ENCODE measurements at regions not wholly inside any gene's neighbourhood (a gene's known extent, or its start where the extent isn't known, plus 50 kb on each side); places are given as distances from the start of the nearest gene placed in this dataset.

DNA sequence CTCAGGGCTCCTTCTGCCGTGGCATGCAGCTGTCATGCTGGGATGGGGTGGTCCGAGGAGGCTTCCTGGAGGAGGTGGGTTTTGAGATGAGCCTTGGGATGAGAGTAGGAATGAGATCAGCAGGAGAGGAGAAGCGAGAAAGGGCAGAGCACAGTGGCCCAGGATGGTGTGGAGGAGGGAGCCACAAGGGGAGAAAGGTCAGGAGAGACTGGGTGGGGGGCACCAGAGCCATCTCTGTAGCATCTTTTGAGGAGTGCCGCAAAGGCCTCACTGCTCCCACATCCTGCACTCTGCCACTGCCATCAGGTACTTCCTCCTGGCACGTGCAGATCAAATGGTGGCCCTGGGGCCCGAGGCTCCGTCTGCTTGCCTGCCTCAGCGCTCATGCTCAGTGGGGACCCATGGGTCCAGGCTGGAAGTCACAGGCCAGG, 150.2 kb downstream of the MACROH2A1 start:
- DNase-seq (ENCODE audit: low spot score) = no peak

DNA sequence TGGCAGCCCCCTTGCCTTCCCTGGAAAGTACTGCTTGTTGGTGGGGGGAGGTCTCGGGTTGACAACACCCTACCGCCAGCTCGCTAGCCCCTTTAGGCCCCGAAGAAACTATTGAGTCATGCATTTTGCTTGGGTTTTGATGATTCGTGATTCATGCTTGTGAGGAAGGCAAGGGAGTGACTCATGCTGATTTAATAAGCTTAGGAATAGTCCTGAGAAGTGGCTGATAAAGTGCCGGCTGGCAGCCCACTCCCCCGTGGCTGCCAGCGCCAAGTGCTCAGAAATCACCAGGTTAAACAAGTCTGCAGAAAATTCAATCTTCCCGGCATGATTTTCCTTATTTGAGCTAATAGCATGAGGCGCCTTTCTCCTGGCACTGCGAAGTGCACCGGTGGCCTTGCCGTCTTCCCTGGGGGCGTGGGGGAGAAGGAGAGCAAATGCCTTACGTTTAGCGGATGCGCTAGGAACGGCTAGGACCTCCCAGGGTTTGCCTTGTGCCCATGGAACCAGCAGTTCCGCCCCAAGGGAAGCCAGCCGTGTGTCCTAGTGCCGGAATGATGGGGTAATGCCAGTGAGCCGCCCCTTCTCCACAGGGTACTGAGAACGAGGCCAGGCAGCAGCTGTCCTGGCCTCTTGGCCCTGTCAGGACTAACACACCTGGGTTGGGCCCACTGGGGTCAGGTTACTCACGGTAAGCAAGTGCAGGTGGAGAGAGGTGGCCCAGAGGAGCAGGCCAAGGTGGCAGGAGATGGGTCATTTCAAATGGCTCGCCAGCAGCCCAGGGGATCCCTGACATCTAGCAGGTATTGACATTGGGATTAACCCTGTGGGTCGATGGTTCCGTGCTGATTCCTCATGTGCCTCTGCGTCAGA, 151.9 kb downstream of the MACROH2A1 start:
- no peak for DNase-seq (ENCODE audit: low spot score)

DNA sequence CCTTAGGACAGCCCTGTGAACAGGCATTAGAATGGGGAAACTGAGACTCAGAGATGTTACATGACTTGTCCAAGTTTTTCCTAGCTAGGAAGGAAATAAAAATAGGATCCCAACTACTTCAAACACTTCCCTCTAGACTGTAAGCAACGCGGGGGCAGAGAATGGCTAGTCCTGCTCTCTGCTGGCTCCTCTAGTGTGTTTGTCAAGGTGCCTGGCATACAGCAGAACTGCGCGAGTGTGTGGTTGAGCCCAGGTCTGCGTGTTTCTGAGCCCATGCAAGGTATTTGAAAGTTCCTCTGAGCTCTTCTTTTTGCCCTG, 152.5 kb downstream of the MACROH2A1 start:
- no peak for DNase-seq (ENCODE audit: low spot score)

DNA sequence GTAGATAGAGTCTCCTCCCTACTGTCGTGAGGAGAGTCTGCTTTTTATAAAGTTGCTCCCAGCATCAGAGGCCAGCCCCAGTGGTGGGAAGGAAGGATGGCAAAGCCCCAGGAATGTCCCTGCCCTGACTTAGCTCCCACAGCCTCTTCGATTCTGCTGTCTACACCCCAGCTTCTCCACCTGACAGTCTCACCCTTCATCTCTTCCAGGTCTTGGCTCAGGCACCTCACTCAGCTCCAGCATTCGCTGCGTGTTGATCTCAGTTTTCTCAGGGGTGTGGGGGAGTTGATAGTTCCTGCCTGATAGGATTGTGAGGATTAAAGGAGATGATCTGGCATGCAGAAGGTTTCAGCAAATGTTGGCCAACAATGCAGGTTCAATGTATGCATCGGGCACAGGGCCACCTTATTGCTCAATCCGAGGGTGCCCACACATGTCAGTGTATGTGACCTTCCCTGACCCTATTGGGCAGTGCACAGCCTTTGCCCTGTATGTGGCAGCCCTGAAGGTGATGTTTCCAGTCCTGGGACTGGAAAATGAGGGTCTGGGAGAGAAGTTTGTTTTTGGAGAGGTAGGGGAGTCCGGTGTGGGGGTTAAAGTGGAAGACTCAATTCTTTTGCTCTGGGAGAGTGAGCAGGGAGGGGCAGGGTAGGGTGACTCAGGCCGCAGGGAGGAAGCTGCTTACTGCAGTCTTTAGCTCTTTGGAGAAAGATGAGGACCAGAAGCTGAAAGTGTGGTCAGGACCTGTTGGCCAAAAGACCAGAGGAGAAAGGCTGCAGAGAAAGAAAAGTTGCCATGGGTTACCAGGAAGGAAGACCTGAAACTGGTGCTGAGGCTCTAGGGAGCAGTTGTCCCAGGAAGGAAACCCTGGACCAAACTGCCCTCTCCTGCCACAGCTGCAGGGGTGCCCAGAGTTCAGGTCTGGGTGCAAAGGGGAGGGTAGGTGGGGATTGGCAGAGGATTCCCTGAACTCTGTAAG, 153.2 kb downstream of the MACROH2A1 start:
- DNase-seq (ENCODE audit: low spot score) = no peak

DNA sequence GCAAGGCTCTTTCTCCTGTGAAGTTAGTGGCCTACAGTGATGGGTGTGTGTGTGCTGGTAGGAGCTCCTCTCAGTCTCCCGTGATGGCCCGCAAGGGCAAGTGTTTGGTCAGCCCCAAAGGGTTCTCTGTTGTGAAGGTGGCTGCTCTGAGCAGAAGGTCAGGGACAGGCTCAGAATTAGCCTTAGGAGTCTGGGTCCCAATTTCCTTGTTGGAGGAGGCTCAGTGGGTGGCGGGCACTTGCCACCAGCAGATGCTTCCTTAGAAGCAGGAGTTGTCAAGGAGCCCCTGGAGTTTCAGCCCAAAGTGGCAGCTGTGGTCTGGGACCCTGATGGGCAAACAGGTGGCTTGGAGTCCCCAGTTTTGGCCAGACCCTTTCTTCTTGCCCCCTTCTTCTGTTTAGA, 154.4 kb downstream of the MACROH2A1 start:
- no peak for DNase-seq (ENCODE audit: low spot score)

DNA sequence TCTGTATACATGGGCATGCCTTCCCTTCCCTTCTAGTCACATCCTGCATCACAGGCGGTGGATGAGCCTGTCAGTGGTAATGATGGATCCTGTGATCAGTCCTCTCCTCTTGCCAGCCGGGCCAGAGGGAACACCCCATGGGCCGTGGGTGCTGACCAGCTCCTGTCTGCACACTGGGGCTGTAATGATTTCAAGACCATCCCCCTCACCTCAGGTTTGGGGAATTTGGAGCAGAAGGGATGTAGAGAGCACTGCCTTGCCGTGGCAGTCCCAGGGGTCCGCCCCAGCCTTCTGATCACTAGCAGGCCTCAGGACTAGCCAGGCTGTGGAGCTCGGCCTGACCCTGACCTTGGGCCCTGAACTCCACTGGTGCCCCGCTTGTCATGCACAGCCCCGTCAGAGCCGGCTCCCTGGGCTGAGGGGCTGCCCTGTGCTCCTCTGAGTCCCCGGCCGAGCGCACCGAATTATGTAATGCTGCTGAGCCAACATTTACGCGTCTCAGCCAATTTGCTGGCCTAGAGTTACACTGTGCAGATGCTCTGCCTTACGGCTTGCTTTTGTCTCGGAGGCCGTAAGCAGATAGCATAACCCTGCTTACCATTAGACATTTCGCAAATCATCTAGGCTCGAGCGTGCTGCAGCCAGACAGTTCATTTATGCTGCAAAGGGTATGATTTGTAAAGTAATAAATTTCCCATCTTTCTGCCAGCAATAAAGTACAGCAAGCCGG, 155.3 kb downstream of the MACROH2A1 start:
- DNase-seq (ENCODE audit: low spot score) = no peak

DNA sequence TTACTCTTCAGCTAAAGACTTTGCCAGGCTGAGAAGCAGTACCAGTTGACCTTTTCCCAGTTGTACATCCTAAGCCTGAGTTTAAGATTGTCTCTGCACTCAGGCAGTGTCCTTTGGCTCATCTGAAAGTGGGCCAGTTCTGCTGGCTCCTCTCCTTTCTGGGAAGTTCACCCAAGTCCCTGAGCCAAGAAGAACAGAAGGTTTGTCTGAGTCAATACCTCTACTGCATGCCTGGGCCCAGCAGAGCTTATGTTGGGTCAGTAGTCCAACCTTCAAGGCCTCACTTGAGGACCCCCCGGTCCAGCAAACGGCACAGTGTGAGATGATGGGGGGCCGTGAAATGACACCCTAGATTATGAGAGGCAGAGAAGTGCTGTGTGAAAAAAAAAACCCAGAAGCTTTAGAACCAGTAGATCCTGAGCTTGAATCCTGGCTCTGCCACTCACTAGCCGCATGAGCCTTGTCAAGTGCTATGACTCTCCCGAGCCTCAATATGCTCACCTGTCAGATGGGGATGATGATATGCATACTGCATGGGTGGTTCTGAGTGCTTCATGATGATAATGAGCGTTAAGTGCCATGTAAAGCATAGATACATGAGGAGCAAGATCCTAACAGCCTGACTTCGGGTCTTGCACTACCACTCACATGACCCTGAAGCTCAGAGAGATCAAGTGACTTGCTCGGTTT, 156.0 kb downstream of the MACROH2A1 start:
- no peak for DNase-seq (ENCODE audit: low spot score)

DNA sequence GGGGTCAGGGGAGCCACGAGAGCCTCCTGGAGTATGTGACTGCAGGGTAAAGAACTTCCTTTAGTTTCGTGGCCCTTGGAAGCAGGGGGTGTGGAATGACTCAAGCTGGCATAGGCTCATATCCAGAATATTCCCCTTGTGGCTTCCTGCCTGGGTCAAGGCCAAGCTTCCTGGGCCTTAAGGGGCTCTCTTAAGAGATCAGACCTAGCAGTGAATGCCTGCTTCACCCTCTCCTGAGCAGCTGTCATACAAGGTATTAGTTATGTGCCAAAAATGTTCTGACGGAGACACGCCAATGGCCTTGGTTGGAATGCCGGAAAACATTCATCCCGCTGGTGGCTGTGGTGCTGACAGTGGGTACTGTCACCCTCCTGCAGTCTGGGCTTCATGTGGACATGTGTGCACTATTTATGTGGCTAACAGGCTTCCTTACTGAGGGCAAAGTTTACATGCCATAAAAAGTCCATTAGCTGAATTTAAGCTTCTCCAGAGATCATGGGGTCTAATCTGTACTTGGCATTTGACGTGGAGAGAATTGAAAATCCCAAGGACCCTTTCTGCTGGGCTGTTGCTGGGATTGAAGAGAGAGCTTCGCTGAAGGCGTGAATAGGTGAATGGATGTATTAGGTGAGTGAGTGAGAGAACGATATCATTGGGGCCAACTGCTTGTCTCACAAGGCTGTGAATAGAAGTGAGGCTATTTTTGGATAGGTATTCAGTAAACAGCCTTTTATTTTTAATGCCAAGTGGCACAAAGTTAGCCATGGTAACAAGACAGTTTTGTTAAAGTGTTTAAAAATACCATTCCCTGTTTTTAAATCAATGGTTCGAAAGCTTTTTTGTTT, 156.8 kb downstream of the MACROH2A1 start:
- DNase-seq (ENCODE audit: low spot score) = no peak

DNA sequence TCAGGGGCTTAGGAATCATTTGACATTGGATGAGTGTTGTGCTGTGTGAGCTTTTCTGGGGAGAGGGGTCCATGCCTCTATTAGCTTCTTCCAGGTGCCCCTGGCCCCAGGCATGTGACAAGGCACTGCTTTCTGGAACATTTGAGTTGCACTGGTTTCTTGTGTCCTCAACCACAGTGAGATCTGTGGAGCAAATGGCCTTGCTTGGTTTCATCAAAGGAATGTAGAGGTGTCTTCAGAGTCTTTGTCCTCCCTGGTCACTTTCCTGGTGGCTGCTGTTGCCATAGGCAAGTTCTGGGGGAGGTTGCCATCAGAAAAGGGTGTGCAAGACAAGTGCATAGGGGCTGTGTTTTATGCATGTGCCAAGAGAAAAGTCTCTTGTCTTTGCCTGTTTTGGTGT, 157.5 kb downstream of the MACROH2A1 start:
- DNase-seq (ENCODE audit: low spot score) = no peak

DNA sequence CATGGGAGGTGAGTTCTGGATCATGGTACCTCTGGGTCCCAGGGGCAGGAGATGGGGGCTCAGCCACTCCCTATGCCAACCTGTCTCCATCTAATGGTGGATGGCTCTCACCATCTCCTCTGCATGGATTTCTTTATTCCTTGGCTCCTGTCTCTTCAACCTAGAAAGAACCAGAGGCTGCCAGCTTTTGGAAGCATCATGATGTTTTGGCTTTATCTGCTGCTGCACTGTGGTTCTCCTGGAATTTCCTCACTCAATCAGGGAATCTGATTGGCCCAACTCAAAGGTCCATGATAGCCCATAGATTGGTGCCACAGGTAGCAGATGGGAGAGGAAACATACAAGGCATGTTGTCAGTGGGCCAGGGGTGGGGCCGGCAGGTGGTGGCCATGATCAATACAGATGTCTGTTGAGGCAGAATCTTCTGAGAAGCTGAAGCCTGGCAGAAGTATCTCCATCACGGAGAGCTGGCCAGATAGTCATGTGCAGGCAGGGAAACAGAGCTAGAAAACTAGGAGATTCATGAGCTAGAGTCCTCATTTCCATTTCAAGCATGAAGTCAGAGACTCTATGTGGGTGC, 158.2 kb downstream of the MACROH2A1 start:
- DNase-seq (ENCODE audit: low spot score) = no peak

DNA sequence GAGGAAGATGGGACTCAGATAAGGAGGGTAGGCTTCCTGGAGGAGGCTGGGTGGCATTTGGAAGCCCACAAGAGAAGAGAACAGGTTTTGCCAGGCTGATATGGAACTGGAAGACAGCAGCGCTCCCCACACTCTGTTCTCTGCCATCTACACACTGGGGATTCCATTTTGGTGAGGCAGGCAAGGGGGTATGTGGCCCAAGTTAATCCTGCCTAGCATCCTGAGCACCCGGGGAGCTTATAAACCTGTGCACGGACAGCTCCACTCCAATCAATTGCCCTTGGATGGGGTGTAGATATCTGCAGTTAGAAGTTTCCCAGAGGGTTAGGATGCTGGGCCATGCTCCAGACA, 158.8 kb downstream of the MACROH2A1 start:
- DNase-seq (ENCODE audit: low spot score) = no peak

DNA sequence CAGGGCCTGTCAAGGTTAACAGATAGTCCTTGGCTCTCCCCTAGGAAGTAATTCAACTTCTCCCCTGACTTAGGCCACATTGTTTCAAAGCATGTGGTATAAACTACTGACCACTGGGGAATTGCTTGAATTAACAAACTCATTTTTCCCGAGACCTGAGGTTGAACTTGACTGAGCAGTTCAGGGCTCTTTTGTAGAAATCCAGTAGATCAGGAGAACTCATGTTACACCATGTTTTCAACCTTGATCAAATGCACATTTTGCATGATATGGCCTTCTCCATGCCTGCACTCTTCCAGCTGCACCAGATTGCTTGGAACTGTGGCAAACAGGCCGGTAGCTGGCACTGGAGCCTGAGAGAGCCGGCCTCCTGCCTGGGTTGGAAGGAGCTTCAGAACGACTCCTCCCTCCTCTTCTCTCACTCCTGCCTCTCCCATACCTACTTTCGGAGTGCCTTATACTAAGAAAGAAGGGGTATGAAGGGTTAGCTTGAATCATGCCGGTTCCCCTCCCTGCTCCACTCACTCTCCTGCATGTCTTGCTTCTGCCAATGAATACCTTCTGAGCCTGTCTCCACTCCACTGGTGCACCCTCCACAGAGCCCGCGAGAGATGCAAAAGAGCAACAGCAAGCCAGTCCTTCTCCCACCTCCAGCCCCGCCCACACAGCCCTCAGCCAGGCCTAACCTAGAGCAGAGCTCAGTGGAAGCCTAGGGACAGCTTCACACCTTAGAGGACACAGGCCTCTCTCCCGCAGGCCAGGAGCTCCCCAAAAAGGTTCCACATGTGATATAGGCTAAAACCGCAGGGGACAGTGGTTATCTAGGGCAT, 159.4 kb downstream of the MACROH2A1 start:
- no peak for DNase-seq (ENCODE audit: low spot score)

DNA sequence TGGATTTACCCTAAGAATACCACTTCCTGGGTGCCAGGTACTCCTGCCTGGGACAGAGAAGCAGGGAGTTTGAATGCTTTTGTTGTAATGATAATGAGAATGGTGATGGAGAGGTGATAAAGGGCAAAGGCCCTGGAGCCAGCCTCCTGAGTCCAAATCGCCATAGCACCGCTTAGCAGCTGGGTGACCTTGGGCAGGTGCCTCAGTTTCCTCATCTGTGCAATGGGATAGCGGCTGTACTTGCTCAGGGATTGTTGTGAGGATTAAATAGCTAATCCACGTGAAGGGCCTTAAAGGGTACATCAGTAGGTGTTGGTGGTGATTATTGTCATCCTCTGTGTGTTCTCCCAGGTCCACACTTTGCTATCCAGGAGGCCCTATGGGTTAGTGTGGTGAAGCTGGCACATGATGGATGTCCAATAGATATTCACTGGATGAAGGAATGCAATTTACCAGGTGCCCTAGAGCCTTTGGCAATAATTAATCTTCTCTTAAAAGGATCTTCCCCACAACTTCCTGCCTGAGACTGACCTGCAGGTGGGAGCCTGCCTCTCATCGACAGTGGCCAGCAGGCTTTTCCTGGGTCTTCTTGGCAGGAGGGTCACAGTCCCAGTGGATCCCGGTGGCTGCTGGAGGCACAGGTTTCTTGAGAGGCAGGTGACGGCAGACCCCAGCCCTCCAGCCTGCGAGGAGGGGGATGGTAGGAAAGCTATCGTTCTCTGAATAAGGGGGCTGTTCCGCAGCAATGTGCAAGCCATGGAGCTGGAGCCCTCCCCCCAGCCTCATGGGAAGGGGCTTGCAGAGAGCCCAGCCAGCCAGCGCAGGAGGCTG, 160.2 kb downstream of the MACROH2A1 start:
- no peak for DNase-seq (ENCODE audit: low spot score)

DNA sequence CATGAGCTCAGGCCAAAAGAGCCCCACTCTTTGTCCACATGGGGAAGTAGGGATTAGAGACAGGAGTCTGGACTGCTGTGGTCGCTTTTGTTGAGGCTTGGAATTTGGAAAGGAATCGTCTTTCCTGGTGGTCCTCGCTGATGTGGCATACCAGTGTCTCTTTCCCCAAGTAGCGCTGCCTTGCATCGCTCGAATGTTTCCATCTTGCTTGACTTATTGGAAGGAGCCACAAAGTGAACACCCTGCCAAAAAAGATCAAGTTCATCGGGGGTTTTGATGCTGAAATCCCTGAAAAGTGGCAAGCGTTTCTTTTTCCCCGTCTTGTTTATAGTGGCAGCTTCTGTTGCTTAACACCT, 161.3 kb downstream of the MACROH2A1 start:
- DNase-seq (ENCODE audit: low spot score) = no peak

DNA sequence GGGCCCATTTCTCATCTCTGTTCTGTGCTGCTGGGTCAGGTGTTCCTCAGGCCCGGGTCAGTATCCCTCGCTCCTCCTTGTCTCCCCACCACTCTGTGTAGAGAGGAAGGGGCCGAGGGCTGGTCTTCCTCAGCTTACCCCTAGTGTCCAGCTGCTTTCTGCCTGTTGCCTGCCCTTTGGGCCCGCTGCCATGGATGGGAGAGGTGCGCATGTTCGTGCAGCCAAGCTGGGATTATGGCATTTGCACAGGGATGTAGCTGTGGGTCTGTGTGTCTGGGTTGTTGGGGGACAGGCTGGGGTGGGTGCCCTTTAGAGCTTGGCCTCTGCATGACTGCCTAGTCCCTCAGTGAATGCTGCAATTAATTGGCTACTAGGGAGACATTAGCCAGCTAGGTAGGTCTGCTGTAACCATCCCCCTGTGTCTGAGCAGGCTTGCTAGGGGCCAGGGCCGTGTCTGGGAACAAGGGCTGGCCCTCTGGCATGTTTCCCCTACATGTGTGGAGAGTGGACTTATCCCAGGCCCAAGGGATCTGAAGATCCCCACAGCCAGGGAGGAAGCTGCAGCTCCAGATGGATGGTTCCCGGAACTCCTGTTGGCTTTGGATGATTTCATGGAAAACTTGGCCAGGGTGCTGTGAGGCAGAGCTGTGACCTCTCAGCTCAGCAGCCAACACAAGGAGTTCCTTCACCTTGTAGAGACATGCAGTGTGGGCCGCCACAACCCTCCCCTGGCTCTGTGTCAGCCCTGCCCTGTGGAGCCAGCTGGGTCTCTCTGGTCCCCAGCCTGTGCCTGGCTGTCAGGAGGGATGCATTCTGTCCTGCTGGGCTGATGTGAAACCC, 161.9 kb downstream of the MACROH2A1 start:
- DNase-seq (ENCODE audit: low spot score) = no peak

DNA sequence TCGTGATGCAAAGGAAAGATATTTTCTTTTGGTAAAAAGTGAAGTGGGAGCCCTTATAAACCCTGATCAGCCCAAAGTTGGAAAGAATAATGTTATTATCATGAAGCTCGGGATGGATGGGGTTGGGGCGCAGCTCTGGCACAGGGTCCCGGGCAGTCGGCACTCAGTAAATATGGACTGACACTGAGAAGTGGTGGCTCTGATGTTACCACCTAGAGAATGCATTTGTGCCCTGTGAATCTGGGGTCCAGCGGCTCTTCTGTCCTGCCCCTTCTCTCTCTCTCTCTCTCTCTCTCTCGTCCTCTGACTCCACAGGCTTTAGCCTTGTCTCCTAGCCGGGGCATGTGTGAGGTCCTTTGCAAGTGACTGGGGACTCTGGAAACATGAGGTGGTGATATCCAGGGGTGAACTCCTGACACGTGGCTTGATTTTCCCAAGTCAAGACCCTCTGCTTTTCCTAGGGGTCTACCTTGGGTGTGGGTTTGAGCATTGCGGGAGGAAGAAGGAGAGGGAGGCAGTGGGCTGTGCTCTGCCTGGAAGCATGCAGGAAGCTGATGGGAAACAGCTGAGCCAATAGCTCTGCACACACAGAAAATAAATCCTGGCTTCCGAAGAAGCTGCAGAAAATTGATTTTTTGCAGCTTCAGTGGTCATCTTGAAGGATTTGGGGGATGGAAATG, 162.7 kb downstream of the MACROH2A1 start:
- no peak for DNase-seq (ENCODE audit: low spot score)

All from HT-29 (cell line).